ENCODE measurements at regions not wholly inside any gene's neighbourhood (a gene's known extent, or its start where the extent isn't known, plus 50 kb on each side); places are given as distances from the start of the nearest gene placed in this dataset.

- TF ChIP-seq CTCF (IDR thresholded peaks at IDR 0.05) = no peak
- no peak for TF ChIP-seq POLR2A (IDR thresholded peaks at IDR 0.05)
- TF ChIP-seq EP300 (IDR thresholded peaks at IDR 0.05) = no peak
- TF ChIP-seq POLR2AphosphoS5 (IDR thresholded peaks at IDR 0.05) = no peak
Measured at GRCh38 chr20:52805296-52805571, 166.9 kb upstream of the TSHZ2 start.
